ENCODE measurements at regions not wholly inside any gene's neighbourhood (a gene's known extent, or its start where the extent isn't known, plus 50 kb on each side); places are given as distances from the start of the nearest gene placed in this dataset.

DNA sequence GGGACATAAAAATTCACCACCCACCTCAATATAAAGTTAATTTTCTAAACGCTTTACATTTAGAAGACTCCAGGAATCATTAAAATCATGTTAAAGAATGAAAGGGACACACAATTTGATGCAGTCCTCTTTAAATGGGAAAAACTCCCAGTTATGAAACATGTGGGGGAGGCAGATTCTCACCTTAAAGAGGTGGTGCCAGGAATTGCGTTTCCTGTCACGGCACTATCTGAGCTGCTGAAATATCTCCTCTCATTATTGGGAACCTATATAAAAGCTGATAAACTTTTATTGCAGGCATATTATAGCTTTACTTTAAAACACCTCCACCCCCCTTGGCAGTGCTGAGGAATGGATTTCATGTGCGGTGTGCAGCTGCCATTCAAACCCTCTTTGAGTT lies 94.8 kb upstream of the SORCS3 start:
- 86% methylated on average over 4 of the region's 4 CpGs for WGBS
- TF ChIP-seq, protein P1, sequence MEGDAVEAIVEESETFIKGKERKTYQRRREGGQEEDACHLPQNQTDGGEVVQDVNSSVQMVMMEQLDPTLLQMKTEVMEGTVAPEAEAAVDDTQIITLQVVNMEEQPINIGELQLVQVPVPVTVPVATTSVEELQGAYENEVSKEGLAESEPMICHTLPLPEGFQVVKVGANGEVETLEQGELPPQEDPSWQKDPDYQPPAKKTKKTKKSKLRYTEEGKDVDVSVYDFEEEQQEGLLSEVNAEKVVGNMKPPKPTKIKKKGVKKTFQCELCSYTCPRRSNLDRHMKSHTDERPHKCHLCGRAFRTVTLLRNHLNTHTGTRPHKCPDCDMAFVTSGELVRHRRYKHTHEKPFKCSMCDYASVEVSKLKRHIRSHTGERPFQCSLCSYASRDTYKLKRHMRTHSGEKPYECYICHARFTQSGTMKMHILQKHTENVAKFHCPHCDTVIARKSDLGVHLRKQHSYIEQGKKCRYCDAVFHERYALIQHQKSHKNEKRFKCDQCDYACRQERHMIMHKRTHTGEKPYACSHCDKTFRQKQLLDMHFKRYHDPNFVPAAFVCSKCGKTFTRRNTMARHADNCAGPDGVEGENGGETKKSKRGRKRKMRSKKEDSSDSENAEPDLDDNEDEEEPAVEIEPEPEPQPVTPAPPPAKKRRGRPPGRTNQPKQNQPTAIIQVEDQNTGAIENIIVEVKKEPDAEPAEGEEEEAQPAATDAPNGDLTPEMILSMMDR (IDR thresholded peaks at IDR 0.05) = no peak
- TF ChIP-seq POLR2A (IDR thresholded peaks at IDR 0.05; ENCODE audit: low read depth) = no peak
- TF ChIP-seq EP300 (IDR thresholded peaks at IDR 0.05) = no peak
- no peak for TF ChIP-seq POLR2AphosphoS5 (IDR thresholded peaks at IDR 0.05)
- intact Hi-C loops (cut with DNase I) = no loop called here

DNA sequence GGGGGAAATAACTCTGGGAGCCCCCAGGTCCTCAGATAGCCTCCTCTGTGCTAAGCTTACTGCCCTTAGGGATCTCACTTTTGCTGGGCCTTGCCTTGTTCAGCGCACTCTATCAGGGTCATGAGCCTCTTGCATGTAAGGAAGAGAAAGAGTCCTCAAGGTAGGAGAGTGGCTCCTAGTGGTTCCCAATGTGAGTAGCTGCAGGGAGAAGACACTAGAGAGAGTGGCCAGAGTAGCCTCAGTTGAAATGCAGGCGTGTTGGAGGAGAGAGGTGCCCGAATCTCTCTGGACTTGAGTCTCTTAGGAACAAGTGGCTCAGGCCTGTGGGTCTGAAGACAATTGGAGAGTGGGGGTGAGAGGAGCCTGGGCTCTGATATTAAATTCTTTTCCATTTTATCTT lies 94.3 kb upstream of the SORCS3 start:
- Histone ChIP-seq H3K4me1 (no peaks in the 10 kb centered on the region), H3K36me3 (no peaks in the 10 kb centered on the region), H3K4me3 (no peak overlapping the region), H3K9me3 (no peaks in the 10 kb centered on the region), H3K27ac (replicated peaks in 1 of 4) (no peak overlapping the region), H3K27me3 (peaks cover 0 to 4% (median 0%) of the 10 kb centered on the region in 4 donors)
- DNase-seq (ENCODE audit: extremely low spot score) = peak; percentile 90
- WGBS = 89% methylated on average over 3 of the region's 3 CpGs
- TF ChIP-seq EP300 (IDR thresholded peaks at IDR 0.05) = no peak
- TF ChIP-seq POLR2AphosphoS5 (IDR thresholded peaks at IDR 0.05) = no peak
- TF ChIP-seq, protein P1 (IDR thresholded peaks at IDR 0.05) = no peak
- no peak for TF ChIP-seq POLR2A (IDR thresholded peaks at IDR 0.05; ENCODE audit: low read depth)
- intact Hi-C loops (cut with DNase I) = no loop called here

More for the DNA sequence above, 94.8 kb upstream of the SORCS3 start:
- no peak overlapping the region for H3K4me3 ChIP-seq
- no peaks in the 10 kb centered on the region for H3K9me3 ChIP-seq
- no peaks in the 10 kb centered on the region for H3K36me3 ChIP-seq
- H3K27me3 ChIP-seq = peaks cover 0 to 4% (median 0%) of the 10 kb centered on the region in 4 donors
- no peak overlapping the region for H3K27ac ChIP-seq (replicated peaks in 1 of 4)
- H3K4me1 ChIP-seq = no peaks in the 10 kb centered on the region
- DNase-seq (ENCODE audit: extremely low spot score) = no peak

DNA sequence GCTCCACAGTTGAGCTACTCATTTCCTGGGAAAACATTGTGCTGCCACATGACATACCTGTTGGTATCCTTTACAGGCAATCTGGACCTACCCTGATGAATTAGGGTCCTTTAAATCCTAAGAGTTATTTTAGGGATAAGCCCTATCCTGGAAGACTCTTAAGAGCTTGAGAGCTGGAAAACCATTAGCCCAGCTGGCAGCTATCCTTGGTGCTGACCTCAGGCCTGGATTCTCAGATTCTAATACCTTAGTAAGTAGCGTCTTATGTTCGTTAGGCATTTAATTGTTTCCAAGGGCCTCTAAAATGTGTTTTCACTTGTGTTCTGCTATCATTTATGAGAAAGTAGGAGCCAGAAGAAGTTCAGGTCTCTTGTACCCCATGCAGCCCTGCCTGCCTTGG lies 93.0 kb upstream of the SORCS3 start:
- peak; percentile 55 for DNase-seq (ENCODE audit: extremely low spot score)
- intact Hi-C loops (cut with DNase I) = no loop called here
- TF ChIP-seq, protein P1 (IDR thresholded peaks at IDR 0.05) = no peak
- no peak for TF ChIP-seq POLR2A (IDR thresholded peaks at IDR 0.05; ENCODE audit: low read depth)
- TF ChIP-seq EP300 (IDR thresholded peaks at IDR 0.05) = no peak
- TF ChIP-seq POLR2AphosphoS5 (IDR thresholded peaks at IDR 0.05) = no peak
- H3K27ac ChIP-seq (replicated peaks in 1 of 4) = no peak overlapping the region
- no peaks in the 10 kb centered on the region for H3K9me3 ChIP-seq
- WGBS = 47% methylated on average over 2 of the region's 2 CpGs
- H3K4me3 ChIP-seq = no peak overlapping the region
- peaks cover 0 to 4% (median 0%) of the 10 kb centered on the region in 4 donors for H3K27me3 ChIP-seq
- no peaks in the 10 kb centered on the region for H3K36me3 ChIP-seq
- no peaks in the 10 kb centered on the region for H3K4me1 ChIP-seq

DNA sequence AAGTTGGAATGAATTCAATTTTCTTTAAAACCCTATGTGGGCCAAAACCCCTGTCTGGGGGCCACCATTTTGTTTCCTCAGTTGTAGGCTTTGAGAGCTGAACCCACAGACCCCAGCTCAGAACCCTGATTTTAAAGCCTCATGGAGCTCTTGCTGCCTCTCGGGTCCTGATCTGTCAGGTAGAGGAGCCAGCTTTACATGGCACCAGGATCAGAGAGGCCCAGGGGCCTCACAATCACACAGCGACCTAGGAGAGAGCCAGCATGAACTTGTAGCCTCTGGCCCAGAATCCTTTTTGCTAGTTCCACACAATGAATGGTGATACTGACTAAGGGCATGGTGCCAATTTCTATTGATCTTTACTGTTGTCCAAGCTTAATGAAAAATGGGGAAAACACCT lies 84.3 kb upstream of the SORCS3 start:
- intact Hi-C loops (cut with DNase I) = no loop called here
- H3K27me3 ChIP-seq = no peaks in the 10 kb centered on the region
- no peaks in the 10 kb centered on the region for H3K36me3 ChIP-seq
- H3K4me1 ChIP-seq = no peaks in the 10 kb centered on the region
- H3K4me3 ChIP-seq = no peak overlapping the region
- H3K27ac ChIP-seq (replicated peaks in 1 of 4) = no peak overlapping the region
- WGBS = 89% methylated on average over 1 of the region's 2 CpGs
- no peak for TF ChIP-seq EP300 (IDR thresholded peaks at IDR 0.05)
- TF ChIP-seq POLR2A (IDR thresholded peaks at IDR 0.05; ENCODE audit: low read depth) = no peak
- TF ChIP-seq, protein P1 (IDR thresholded peaks at IDR 0.05) = no peak
- no peak for TF ChIP-seq POLR2AphosphoS5 (IDR thresholded peaks at IDR 0.05)
- peak; percentile 60 for DNase-seq (ENCODE audit: extremely low spot score)
- no peaks in the 10 kb centered on the region for H3K9me3 ChIP-seq

DNA sequence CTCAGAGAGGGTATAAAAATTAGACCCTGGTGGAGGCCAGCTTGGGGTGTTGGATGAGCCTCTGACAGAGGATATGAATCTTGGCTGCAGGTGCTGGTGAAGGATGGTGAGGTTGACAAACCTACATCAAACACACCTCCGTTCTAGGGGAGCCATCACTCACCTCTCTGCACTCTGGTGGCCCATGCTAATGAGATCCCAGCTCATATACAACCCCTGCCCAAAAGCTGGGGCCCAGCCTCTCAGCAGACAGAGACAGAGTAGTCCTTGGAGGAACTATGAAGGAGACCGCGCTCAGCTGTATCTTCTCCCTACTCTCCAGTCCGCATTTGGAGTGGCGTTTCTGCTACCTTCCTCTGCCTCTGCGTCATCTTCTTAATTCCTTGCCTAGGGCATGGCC lies 83.1 kb upstream of the SORCS3 start:
- Histone ChIP-seq H3K9me3 (no peaks in the 10 kb centered on the region), H3K4me1 (no peaks in the 10 kb centered on the region), H3K27me3 (no peaks in the 10 kb centered on the region), H3K27ac (replicated peaks in 1 of 4) (no peak overlapping the region), H3K4me3 (no peak overlapping the region), H3K36me3 (no peaks in the 10 kb centered on the region)
- TF ChIP-seq EP300 (IDR thresholded peaks at IDR 0.05) = no peak
- TF ChIP-seq, protein P1 (IDR thresholded peaks at IDR 0.05) = no peak
- TF ChIP-seq POLR2A (IDR thresholded peaks at IDR 0.05; ENCODE audit: low read depth) = no peak
- TF ChIP-seq POLR2AphosphoS5 (IDR thresholded peaks at IDR 0.05) = no peak
- WGBS = 70% methylated on average over 5 of the region's 6 CpGs
- intact Hi-C loops (cut with DNase I) = no loop called here
- DNase-seq (ENCODE audit: extremely low spot score) = peak; percentile 70
